Neuronal stem cell (in vitro differentiated cells): ENCODE measurements at regions not wholly inside any gene's neighbourhood (a gene's known extent, or its start where the extent isn't known, plus 50 kb on each side); places are given as distances from the start of the nearest gene placed in this dataset.

Source experiments
- DNase-seq: peaks from one replicate; pipeline ENCODE4 v3.0.0-alpha.2; 2013; ENCODE audit warnings: low spot score
- H2AFZ ChIP-seq: one replicate; pipeline ENCODE4 v1.6.1; 2013; ENCODE audit warnings: mild to moderate bottlenecking, low read length, inconsistent platforms
- H2AK5ac ChIP-seq: 2 replicates; pipeline ENCODE4 v1.6.1; 2013; ENCODE audit warnings: low read depth, mild to moderate bottlenecking, inconsistent platforms, low read length, moderate library complexity, mixed read lengths
- H2BK120ac ChIP-seq: 2 replicates; pipeline ENCODE4 v1.6.1; 2013; ENCODE audit warnings: low read depth, mild to moderate bottlenecking, inconsistent platforms, low read length, moderate library complexity, mixed read lengths
- H2BK12ac ChIP-seq: one replicate; pipeline ENCODE4 v1.6.1; 2013; ENCODE audit warnings: low read length, inconsistent platforms
- H2BK15ac ChIP-seq: 2 replicates; pipeline ENCODE4 v1.6.1; 2013; ENCODE audit warnings: mild to moderate bottlenecking, low read length, inconsistent platforms, mixed read lengths
- H2BK5ac ChIP-seq: one replicate; pipeline ENCODE4 v1.6.1; 2013; ENCODE audit warnings: inconsistent platforms, mild to moderate bottlenecking, low read length, moderate library complexity
- H3K14ac ChIP-seq: one replicate; pipeline ENCODE4 v1.6.1; 2013; ENCODE audit warnings: low read length, inconsistent platforms
- H3K18ac ChIP-seq: 2 replicates; pipeline ENCODE4 v1.6.1; 2013; ENCODE audit warnings: low read length, inconsistent platforms
- H3K23ac ChIP-seq: 2 replicates; pipeline ENCODE4 v1.6.1; 2013; ENCODE audit warnings: low read depth, mild to moderate bottlenecking, mixed read lengths, low read length, inconsistent platforms; ENCODE audit not compliant: poor library complexity
- H3K27ac ChIP-seq: replicated peaks from 3 replicates; pipeline ENCODE4 v1.5.1; 2013; ENCODE audit warnings: low read length, inconsistent platforms
- H3K27me3 ChIP-seq, 3 experiments: 2 replicates each; pipeline ENCODE4 v1.6.1; 2013; ENCODE audit warnings: low read length in 3 of 3, mild to moderate bottlenecking in 2 of 3, inconsistent platforms in 1 of 3, low read depth in 1 of 3, mixed read lengths in 1 of 3, moderate library complexity in 1 of 3; ENCODE audit not compliant: control insufficient read depth in 3 of 3, insufficient read depth in 3 of 3
- H3K36me3 ChIP-seq, 2 donors: replicated peaks in 1 of 2; 2 replicates each; pipeline ENCODE4 v1.6.1; 2013; ENCODE audit warnings: low read length in 2 of 2; ENCODE audit not compliant: control insufficient read depth in 2 of 2, insufficient read depth in 2 of 2
- H3K4ac ChIP-seq: 2 replicates; pipeline ENCODE4 v1.6.1; 2013; ENCODE audit warnings: inconsistent platforms, mild to moderate bottlenecking, low read length, moderate library complexity
- H3K4me1 ChIP-seq, 2 donors: 1 replicate in 1 of 2; 2 replicates in 1 of 2; pipeline ENCODE4 v1.6.1; 2013; ENCODE audit warnings: low read length in 2 of 2, low read depth in 1 of 2; ENCODE audit not compliant: control insufficient read depth in 2 of 2, insufficient read depth in 1 of 2
- H3K4me2 ChIP-seq: one replicate; pipeline ENCODE4 v1.6.1; 2013; ENCODE audit warnings: mild to moderate bottlenecking, low read length, inconsistent platforms; ENCODE audit not compliant: insufficient read depth, poor library complexity, severe bottlenecking
- H3K4me3 ChIP-seq, 2 donors: 2 replicates each; pipeline ENCODE4 v1.5.1; 2013; ENCODE audit warnings: low read length in 2 of 2, mild to moderate bottlenecking in 2 of 2, inconsistent platforms in 1 of 2, moderate library complexity in 1 of 2
- H3K79me1 ChIP-seq: one replicate; pipeline ENCODE4 v1.6.1; 2013; ENCODE audit warnings: low read depth, mild to moderate bottlenecking, inconsistent platforms, low read length, moderate library complexity
- H3K9ac ChIP-seq: one replicate; pipeline ENCODE4 v1.6.1; 2013; ENCODE audit warnings: mild to moderate bottlenecking, low read depth, low read length, inconsistent platforms; ENCODE audit not compliant: poor library complexity
- H3K9me3 ChIP-seq, 2 donors: replicated peaks in 1 of 2; 2 replicates each; pipeline versions ENCODE3 to v1.6.1; 2013; ENCODE audit warnings: low read length in 2 of 2, mild to moderate bottlenecking in 2 of 2, inconsistent platforms in 1 of 2, low read depth in 1 of 2, mixed read lengths in 1 of 2, moderate library complexity in 1 of 2; ENCODE audit not compliant: control insufficient read depth in 2 of 2, insufficient read depth in 1 of 2
- H4K8ac ChIP-seq: one replicate; pipeline ENCODE4 v1.6.1; 2013; ENCODE audit warnings: low read depth, mild to moderate bottlenecking, inconsistent platforms, low read length, moderate library complexity
- H4K91ac ChIP-seq: one replicate; pipeline ENCODE4 v1.6.1; 2013; ENCODE audit warnings: low read length, low read depth, mild to moderate bottlenecking, inconsistent platforms; ENCODE audit not compliant: poor library complexity
- WGBS, 2 donors: extraction: QIAGEN DNeasy Blood & Tissue Kit; methylation state at CpG; one replicate each; pipeline ENCODE4 v1.1.7; 2013; ENCODE audit warnings: missing lambda C conversion rate in 2 of 2, mixed read lengths in 1 of 2; ENCODE audit not compliant: insufficient read length in 2 of 2, insufficient replicate concordance in 1 of 2; ENCODE audit errors: extremely low coverage in 2 of 2; 5-methylcytosine and 5-hydroxymethylcytosine counted together

DNA sequence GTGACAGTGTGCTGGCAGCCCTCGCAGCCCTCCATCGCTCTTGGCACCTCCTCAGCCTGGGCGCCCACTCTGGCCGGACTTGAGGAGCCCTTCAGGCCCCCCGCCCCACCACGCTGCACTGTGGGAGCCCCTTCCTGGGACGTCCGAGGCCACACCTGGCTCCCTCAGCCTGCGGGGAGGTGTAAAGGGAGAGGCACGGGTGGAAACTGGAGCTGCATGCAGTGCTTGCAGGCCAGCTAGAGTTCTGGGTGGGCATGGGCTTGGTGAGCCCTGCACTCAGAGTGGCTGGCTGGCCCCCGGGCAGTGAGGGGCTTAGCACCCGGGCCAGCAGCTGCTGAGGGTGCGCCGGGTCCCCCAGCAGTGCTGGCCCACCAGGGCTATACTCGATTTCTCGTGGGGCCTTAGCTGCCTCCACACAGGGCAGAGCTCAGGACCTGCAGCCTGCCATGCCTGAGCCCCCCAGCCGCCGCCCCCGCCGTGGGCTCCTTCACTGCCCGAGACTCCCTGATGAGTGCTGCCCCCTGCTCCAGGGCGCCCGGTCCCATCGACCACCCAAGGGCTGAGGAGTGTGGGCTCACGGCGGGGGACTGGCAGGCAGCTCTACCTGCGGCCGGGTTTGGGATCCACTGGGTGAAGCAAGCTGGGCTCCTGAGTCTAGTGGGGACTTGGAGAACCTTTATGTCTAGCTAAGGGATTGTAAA lies 1672.7 kb upstream of the PCDH7 start:
- no peaks in the 10 kb centered on the region for H3K9me3 ChIP-seq
- peak overlapping the region; percentile 67 for H3K14ac ChIP-seq
- no peak overlapping the region for H4K8ac ChIP-seq
- DNase-seq: no peak
- H2AK5ac ChIP-seq: peak overlapping the region; percentile 91
- no peaks in the 10 kb centered on the region for H3K27me3 ChIP-seq
- peak overlapping the region; percentile 48 for H3K4ac ChIP-seq
- H2BK15ac ChIP-seq: peak overlapping the region; percentile 84
- peak overlapping the region; percentile 98 for H2BK12ac ChIP-seq
- peak overlapping the region; percentile 96 for H3K18ac ChIP-seq
- H3K4me2 ChIP-seq: no peak overlapping the region
- peak overlapping the region; percentile 92 for H2BK5ac ChIP-seq
- no peak overlapping the region for H3K23ac ChIP-seq
- WGBS, 2 donors: no CpG with 5 or more reads among the region's 28 CpGs
- no peak overlapping the region for H3K4me3 ChIP-seq
- H3K36me3 ChIP-seq: no peaks in the 10 kb centered on the region
- H3K4me1 ChIP-seq: peaks cover 11 to 20% of the 10 kb centered on the region in 2 donors
- H4K91ac ChIP-seq: peak overlapping the region; percentile 89
- no peak overlapping the region for H2AFZ ChIP-seq
- H2BK120ac ChIP-seq: no peak overlapping the region
- H3K27ac ChIP-seq: no peak overlapping the region
- H3K9ac ChIP-seq: no peak overlapping the region
- H3K79me1 ChIP-seq: peaks cover 3% of the 10 kb centered on the region

DNA sequence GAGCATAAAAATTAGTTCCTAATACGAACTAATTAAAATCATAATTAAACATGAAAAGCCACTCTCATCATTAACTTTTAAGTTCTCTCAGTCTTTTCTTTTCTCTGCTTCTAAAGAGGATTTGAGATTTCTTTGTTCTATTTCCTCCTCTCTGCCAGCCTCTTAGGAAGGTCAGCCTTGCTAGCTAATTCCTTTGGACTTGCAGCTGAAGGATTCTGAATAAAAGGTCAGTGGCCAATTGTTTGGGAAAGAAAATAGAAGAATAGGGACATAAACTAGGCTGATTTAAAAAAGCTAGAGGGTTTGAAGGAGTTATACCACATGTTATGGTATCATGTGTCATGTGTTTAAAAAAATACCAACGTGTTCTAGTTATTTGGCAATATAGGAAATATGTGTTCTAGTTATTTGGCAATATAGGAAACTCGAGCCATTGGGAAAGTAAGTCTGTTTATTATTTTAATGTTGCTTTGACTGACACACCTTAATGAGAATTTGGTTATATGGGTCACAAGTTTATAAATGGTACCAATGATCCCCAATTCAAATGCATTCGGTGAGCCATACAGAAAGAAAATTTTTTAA lies 1668.7 kb upstream of the PCDH7 start:
- Histone ChIP-seq H2BK12ac (no peak overlapping the region), H3K36me3 (no peaks in the 10 kb centered on the region), H2BK120ac (no peak overlapping the region), H3K4ac (no peak overlapping the region), H3K9ac (no peak overlapping the region), H3K23ac (no peak overlapping the region), H2BK5ac (no peak overlapping the region), H3K14ac (no peak overlapping the region), H3K18ac (no peak overlapping the region), H2BK15ac (no peak overlapping the region), H3K4me1 (peaks cover 6 to 12% of the 10 kb centered on the region in 2 donors), H4K8ac (no peak overlapping the region), H3K79me1 (peaks cover 3% of the 10 kb centered on the region), H2AK5ac (no peak overlapping the region), H3K4me2 (no peak overlapping the region), H3K4me3 (no peak overlapping the region), H3K27me3 (no peaks in the 10 kb centered on the region), H2AFZ (no peak overlapping the region), H3K27ac (no peak overlapping the region), H4K91ac (no peak overlapping the region), H3K9me3 (no peaks in the 10 kb centered on the region)
- WGBS, 2 donors: no CpG with 5 or more reads among the region's 4 CpGs
- DNase-seq: peak; percentile 55

DNA sequence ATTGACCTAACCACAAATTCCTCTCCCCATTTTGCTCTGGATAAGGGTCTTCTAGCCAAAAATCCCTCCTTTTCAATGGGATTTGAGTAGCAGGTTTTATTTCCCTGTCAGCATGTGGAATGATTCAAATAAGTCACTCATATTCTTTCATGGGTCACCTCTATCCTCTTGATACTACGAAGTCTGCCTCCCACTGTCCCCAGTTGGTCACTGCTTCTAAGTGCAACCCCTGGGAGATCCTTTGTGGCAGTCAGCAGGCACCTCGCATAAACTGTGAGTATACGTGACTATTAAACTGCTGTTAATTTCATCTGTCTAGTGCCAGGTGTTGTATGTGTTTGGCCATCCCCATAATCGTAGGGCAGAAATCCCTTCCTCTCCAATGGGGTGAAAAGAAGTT lies 1667.9 kb upstream of the PCDH7 start:
- WGBS, 2 donors: no CpG with 5 or more reads among the region's 4 CpGs
- H3K23ac ChIP-seq: no peak overlapping the region
- H3K36me3 ChIP-seq: no peaks in the 10 kb centered on the region
- no peaks in the 10 kb centered on the region for H3K9me3 ChIP-seq
- no peak overlapping the region for H3K4me3 ChIP-seq
- H3K27ac ChIP-seq: no peak overlapping the region
- H3K9ac ChIP-seq: no peak overlapping the region
- no peaks in the 10 kb centered on the region for H3K27me3 ChIP-seq
- no peak overlapping the region for H4K91ac ChIP-seq
- no peak overlapping the region for H3K18ac ChIP-seq
- peaks cover 5 to 10% of the 10 kb centered on the region in 2 donors for H3K4me1 ChIP-seq
- H2BK12ac ChIP-seq: no peak overlapping the region
- H3K4me2 ChIP-seq: no peak overlapping the region
- no peak overlapping the region for H2AFZ ChIP-seq
- peaks cover 2% of the 10 kb centered on the region for H3K79me1 ChIP-seq
- no peak for DNase-seq
- H3K4ac ChIP-seq: no peak overlapping the region
- no peak overlapping the region for H2BK120ac ChIP-seq
- H4K8ac ChIP-seq: no peak overlapping the region
- H3K14ac ChIP-seq: no peak overlapping the region
- no peak overlapping the region for H2AK5ac ChIP-seq
- H2BK15ac ChIP-seq: no peak overlapping the region
- H2BK5ac ChIP-seq: no peak overlapping the region

DNA sequence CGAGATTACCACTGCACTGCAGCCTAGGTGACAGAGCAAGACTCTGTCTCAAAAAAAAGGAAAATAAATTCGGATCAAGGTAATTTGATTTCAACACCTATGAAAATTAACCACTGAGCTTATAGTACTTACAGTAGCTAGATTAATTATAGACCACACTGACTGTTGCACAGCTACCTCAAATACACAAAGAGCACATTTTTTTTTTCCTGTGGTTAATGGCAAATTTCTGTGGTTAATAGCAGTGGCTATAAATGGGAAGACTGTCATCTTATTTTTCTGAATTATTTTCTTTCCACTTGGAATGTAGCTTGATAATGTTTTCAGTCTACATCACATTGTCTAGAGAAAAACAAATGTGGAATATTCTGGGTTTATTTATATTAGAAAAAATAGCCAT lies 1661.6 kb upstream of the PCDH7 start:
- no peak overlapping the region for H2AK5ac ChIP-seq
- H2BK15ac ChIP-seq: no peak overlapping the region
- no peak overlapping the region for H2AFZ ChIP-seq
- H3K27me3 ChIP-seq: no peaks in the 10 kb centered on the region
- H2BK5ac ChIP-seq: no peak overlapping the region
- DNase-seq: no peak
- no peak overlapping the region for H3K14ac ChIP-seq
- H3K36me3 ChIP-seq: no peaks in the 10 kb centered on the region
- no CpG with 5 or more reads among the region's 2 CpGs for WGBS, 2 donors
- H2BK12ac ChIP-seq: no peak overlapping the region
- H3K4me1 ChIP-seq: no peaks in the 10 kb centered on the region
- no peak overlapping the region for H3K4me2 ChIP-seq
- no peaks in the 10 kb centered on the region for H3K79me1 ChIP-seq
- no peak overlapping the region for H3K18ac ChIP-seq
- no peak overlapping the region for H3K27ac ChIP-seq
- H3K4me3 ChIP-seq: no peak overlapping the region
- no peak overlapping the region for H3K23ac ChIP-seq
- H3K4ac ChIP-seq: no peak overlapping the region
- no peak overlapping the region for H3K9ac ChIP-seq
- no peak overlapping the region for H2BK120ac ChIP-seq
- H4K8ac ChIP-seq: no peak overlapping the region
- no peak overlapping the region for H4K91ac ChIP-seq
- no peaks in the 10 kb centered on the region for H3K9me3 ChIP-seq
